HG03460 (cell line): ENCODE measurements at regions not wholly inside any gene's neighbourhood (a gene's known extent, or its start where the extent isn't known, plus 50 kb on each side); places are given as distances from the start of the nearest gene placed in this dataset.
"Not testable (repeated sequence)": the region's sequence is repeated elsewhere in the genome, so short reads cannot be mapped to it uniquely, and the experiment has no call there.

Source experiments
- ATAC-seq: cut with Tn5 transposase; IDR thresholded peaks from one replicate; pipeline ENCODE4 v1.9.1; 2021; ENCODE audit not compliant: unreplicated experiment

GRCh38 chr6:85764844-85765243, 122.2 kb upstream of the SYNCRIP start:
- no peak for ATAC-seq

GRCh38 chr6:85756982-85757381, 114.3 kb upstream of the SYNCRIP start:
- no peak for ATAC-seq

- ATAC-seq = no peak
Measured at GRCh38 chr6:85754894-85755293, 112.2 kb upstream of the SYNCRIP start.

DNA sequence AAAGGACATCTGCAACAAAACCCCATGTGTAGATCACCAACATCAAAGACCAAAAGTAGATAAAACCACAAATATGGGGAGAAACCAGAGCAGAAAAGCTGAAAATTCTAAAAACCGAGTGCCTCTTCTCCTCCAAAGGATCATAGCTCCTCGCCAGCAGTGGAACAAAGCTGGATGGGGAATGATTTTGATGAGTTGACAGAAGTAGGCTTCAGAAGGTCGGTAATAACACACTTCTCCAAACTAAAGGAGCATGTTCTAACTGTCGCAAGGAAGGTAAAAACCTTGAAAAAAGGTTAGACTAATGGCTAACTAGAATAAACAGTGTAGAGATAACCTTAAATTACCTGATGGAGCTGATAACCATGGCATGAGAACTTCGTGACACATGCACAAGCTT, 109.9 kb upstream of the SYNCRIP start:
- no peak for ATAC-seq

DNA sequence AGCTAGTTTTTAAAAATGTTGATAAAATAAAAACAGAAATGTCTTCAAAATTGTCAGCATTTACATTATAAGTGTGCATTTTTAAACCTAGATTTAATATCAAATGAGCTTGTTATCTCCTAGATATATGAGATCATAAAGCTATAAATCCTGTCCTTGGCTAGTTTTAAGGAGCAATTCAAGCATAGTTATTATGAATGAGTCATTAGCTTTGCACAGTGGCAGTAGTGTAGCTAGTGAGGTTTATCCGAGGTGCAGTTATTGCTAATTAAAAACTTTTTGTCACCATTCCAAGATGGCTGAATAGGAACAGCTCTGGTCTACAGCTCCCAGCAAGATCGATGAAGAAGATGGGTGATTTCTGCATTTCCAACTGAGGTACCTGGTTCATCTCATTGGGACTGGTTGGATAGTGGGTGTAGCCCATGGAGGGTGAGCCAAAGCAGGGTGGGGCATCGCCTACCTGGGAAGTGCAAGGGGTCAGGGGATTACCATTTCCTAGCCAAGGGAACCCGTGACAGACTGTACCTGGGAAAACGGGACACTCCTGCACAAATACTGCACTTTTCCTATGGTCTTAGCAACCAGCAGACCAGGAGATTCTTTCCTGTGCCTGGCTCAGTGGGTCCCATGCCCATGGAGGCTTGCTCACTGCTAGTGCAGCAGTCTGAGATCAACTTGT, 108.8 kb upstream of the SYNCRIP start:
- ATAC-seq = no peak

GRCh38 chr6:85750146-85750545, 107.5 kb upstream of the SYNCRIP start:
- ATAC-seq = not testable (repeated sequence)

DNA sequence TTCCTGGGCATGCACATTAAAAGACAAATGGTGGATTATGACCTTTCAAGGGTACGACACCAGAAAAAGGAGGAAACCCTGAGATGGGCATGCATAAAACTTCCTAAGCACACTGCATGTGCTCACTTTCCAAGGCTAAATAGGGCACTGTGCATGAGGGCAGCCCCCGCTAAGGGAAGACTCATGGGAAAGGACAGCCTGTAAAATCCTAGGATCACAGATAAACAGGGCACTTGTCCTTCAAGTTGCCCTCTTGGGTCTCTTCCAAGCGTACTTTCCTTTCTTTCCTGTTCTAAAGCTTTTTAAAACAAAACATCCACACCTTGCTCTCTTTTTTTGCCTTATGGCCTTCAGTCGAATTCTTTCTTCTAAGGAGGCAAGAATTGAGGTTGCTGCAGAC, 106.5 kb upstream of the SYNCRIP start:
- ATAC-seq = no peak

DNA sequence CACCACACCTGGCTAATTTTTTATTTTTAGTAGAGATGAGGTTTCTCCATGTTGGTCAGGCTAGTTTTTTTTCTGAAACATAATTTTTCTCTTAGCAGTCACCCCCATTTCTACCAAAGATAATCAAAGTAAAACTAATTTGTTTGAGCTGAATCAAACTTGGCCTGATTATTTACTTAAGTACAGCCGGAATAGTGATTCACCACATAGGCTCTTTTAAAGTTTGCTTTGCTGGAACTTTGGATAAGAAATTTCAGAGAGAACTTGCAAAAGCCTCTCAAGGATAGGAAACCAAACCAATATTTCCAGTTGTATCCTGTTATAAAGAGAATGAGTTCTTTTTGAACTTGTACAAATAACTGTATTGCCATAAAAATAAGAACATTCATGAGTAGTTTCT, 105.0 kb upstream of the SYNCRIP start:
- ATAC-seq = no peak

GRCh38 chr6:85747093-85747492, 104.4 kb upstream of the SYNCRIP start:
- no peak for ATAC-seq

DNA sequence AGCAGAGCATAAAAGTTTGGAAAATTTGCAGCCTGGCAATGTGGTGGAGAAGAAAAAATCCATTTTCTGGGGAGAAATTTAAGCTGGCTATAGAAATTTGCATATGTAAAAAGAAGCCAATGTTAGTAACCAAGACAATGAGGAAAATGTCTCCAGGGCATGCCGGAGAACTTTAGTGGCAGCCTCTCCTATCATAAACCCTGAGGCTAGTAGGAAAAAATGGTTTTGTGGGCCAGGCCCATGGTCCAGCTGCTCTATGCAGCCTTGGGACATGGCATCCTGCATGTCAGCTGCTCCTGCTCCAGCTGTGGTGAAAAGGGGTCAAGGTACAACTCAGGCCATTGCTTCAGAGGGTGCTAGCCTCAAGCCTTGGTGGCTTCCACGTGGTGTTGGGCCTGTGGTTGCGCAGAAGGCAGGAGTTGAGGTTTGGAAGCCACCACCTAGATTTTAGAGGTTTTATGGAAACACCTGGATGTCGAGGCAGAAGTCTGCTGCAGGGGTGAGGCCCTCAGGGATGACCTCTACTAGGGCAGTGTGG, 101.8 kb upstream of the SYNCRIP start:
- ATAC-seq = no peak

GRCh38 chr6:85726206-85726605, 83.5 kb upstream of the SYNCRIP start:
- no peak for ATAC-seq

DNA sequence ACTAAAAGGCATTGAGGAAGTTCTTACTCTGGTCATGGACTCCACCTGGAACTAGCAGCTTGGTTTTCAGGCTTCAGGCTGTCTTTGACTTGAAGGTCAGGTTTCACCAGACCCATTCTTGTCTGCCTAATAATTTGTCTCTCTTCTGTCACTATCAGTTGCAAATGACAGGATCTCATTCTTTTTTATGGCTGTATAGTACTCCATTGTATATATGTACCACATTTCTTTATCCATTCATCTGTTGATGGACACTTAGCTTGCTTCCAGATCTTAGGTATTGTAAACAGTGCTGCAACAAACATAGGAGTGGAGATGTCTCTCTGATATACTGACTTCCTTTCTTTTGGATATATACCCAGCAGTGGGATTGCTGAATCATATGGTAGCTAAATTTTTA, 73.1 kb upstream of the SYNCRIP start:
- ATAC-seq = no peak

DNA sequence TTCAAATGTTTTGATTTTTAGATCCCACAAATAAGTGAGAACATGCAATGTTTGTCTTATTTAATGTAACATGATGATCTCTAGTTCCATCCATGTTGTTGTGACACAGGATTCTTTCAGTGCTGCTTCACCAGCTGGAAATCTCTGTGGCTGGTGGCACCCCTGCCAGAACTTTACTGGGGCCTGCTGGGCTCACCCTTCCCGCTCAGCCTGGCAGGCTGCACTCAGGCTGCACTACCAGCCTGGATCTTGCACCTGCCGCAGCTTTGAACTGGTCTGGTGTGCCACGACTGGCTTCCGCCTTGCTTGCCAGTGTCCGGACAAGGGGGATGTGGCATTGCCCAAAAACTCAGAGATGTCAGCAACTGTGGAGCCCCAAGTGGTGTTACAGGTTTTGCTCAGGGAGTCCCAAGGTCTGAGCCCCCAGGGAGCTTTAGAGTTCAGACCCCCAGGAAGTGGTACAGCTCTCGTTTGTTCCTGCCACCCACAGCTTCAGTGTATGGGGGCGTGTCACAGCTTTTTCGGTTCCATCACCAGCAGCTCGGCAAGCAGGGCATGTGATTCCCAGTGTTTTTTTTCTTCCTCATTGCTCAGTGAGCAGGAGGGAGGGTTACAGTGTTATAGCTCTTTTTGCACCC, 72.3 kb upstream of the SYNCRIP start:
- ATAC-seq = no peak

DNA sequence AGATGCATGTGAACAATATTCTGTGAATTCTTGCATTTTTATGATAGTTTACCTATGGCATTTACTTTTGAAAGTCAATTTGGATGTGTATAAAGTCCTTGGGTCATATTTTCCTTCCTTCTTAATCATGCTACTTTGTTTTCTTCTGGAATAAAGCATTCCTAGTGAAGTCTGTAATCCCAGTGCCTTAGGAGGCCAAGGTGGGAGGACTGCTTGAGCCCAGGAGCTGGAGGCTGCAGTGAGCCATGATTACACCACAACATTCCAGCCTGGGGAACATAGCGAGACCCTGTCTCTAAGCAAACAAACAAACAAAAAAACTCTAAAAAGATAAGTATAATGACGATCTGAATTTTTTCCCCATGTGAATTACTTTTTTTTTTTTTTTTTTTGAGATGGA, 69.7 kb upstream of the SYNCRIP start:
- ATAC-seq = no peak

DNA sequence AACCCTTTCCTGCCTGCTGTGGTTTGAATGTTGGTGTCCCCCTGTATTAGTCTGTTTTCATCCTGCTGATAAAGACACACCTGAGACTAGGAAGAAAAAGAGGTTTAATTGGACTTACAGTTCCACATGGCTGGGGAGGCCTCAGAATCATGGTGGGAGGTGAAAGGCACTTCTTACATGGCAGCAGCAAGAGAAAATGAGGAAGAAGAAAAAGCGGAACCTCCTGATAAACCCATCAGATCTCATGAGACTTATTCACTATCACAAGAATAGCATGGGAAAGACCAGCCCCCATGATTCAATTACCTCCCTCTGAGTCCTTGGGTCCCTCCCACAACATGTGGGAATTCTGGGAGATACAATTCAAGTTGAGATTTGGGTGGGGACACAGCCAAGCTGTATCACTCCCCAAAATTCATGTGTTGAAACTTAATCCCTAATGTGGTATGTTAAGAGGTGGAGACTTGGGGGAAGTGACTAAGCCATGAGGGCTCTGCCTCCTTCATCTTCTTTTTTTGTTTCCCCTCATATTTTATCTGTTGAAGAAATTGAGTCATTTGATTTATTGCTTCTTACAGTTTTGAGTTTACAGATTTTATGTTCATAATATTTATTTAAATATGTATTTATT, 64.9 kb upstream of the SYNCRIP start:
- ATAC-seq = not testable (repeated sequence)

DNA sequence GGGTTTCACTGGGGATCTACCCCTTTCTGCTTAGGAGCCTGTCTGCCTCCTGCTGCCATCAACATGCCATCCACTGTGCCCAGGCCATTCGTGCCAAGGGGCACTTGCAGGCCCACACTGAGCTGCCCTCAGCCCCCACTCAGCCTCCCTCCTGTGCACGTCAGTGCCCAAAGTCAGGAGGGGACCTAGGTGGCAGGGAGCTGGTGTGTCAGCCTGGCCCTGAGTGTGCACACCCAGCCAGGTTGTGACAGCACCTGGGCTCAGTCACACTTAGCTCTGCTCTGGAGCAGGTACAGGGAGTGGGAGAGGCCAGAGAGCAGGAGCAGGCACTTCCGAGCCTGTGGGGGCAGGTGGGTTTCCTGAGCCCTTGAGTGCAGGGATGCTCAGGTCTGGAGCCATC, 63.6 kb upstream of the SYNCRIP start:
- no peak for ATAC-seq

GRCh38 chr6:85705220-85705619, 62.5 kb upstream of the SYNCRIP start:
- no peak for ATAC-seq

GRCh38 chr6:85703406-85703805, 60.7 kb upstream of the SYNCRIP start:
- no peak for ATAC-seq
